HepG2 (cell line): ENCODE measurements at regions not wholly inside any gene's neighbourhood (a gene's known extent, or its start where the extent isn't known, plus 50 kb on each side); places are given as distances from the start of the nearest gene placed in this dataset.

Source experiments
- ATAC-seq: fragments of 200-7000 bp; cut with Tn5 transposase; 3 replicates; pipeline ENCODE4 v1.9.1; 2020; ENCODE audit warnings: mild to moderate bottlenecking, moderate library complexity
- BruUV-seq: library from RNA; stranded (reverse); fragments of 400-500 nt; replicated peaks from 2 replicates; lab custom pipeline; 2021; lab: Mats Ljungman, UMichigan
- CTCF ChIA-PET: fragments of 300-600 bp; formaldehyde crosslinking; extraction: SDS; loops from one replicate; lab custom pipeline; 2021; ENCODE audit warnings: low total read pairs, inconsistent platforms, low intra/inter-chr PET ratio; lab: Yijun Ruan, JAX
- POLR2A ChIA-PET: fragments of 350-600 bp; sonication (Branson Sonifier 250); formaldehyde crosslinking; loops from one replicate; lab custom pipeline; 2020; ENCODE audit warnings: antibody characterized with exemption, inconsistent platforms; lab: Yijun Ruan, JAX
- DNase-seq: peaks from one replicate; pipeline ENCODE4 v3.0.0-alpha.2; 2015; ENCODE audit warnings: low spot score
- FAIRE-seq: peaks from 3 replicates; lab custom pipeline; 2011; peaks lifted over from hg19 to GRCh38; lab: Jason Lieb, UNC
- H2AFZ ChIP-seq: one replicate; pipeline ENCODE4 v1.6.1; 2011; ENCODE audit warnings: low read length, inconsistent platforms
- H3K27ac ChIP-seq: fragments of 300-600 bp; 3 replicates; pipeline ENCODE4 v1.8.0; 2011; ENCODE audit warnings: mixed run types, mild to moderate bottlenecking, mixed read lengths, low read length, inconsistent platforms; ENCODE audit not compliant: insufficient read depth; ENCODE audit errors: extremely low read length
- H3K27me3 ChIP-seq, 2 experiments: fragments of 200-600 bp in 1 of 2; 2 replicates in 1 of 2; 3 replicates in 1 of 2; pipeline versions ENCODE4 v1.6.0 to v1.8.0; 2011; ENCODE audit warnings: low read length in 2 of 2, mild to moderate bottlenecking in 2 of 2, moderate library complexity in 2 of 2, inconsistent platforms in 1 of 2; ENCODE audit not compliant: insufficient read depth in 2 of 2, control insufficient read depth in 1 of 2
- H3K36me3 ChIP-seq, 2 experiments: fragments of 200-600 bp in 1 of 2; replicated peaks in 1 of 2; 2 replicates in 1 of 2; 3 replicates in 1 of 2; pipeline versions ENCODE4 v1.5.1 to v1.8.0; 2011; ENCODE audit warnings: low read length in 2 of 2, inconsistent platforms in 1 of 2; ENCODE audit not compliant: insufficient read depth in 2 of 2, control insufficient read depth in 1 of 2
- H3K4me1 ChIP-seq: 2 replicates; pipeline ENCODE4 v1.5.1; 2012; ENCODE audit warnings: low read length, inconsistent platforms; ENCODE audit not compliant: insufficient read depth
- H3K4me2 ChIP-seq: 2 replicates; pipeline ENCODE4 v1.6.0; 2011; ENCODE audit warnings: low read depth, low read length, inconsistent platforms
- H3K4me3 ChIP-seq, 3 experiments: fragments of 200-600 bp in 1 of 3; sonication (generic), shearing (Covaris generic) in 1 of 3; replicated peaks in 1 of 3; 2 replicates each; pipeline ENCODE4 v1.5.1; 2011 to 2016; ENCODE audit warnings: low read length in 3 of 3, inconsistent platforms in 2 of 3, low read depth in 2 of 3, mild to moderate bottlenecking in 2 of 3, control low read depth in 1 of 3, mixed read lengths in 1 of 3; ENCODE audit not compliant: insufficient read depth in 1 of 3
- H3K79me2 ChIP-seq: one replicate; pipeline ENCODE4 v1.6.1; 2011; ENCODE audit warnings: low read length, inconsistent platforms; ENCODE audit not compliant: insufficient read depth
- H3K9ac ChIP-seq: 2 replicates; pipeline ENCODE4 v1.6.0; 2011; ENCODE audit warnings: mild to moderate bottlenecking, low read depth, low read length, inconsistent platforms; ENCODE audit not compliant: insufficient read depth
- H3K9me3 ChIP-seq: 2 replicates; pipeline ENCODE4 v1.5.1; 2012; ENCODE audit warnings: mild to moderate bottlenecking, low read length
- H4K20me1 ChIP-seq: 2 replicates; pipeline ENCODE4 v1.6.0; 2011; ENCODE audit warnings: inconsistent platforms, mild to moderate bottlenecking, low read length, moderate library complexity; ENCODE audit not compliant: insufficient read depth
- ATF7-NPFF ChIP-seq: sonication (generic); formaldehyde crosslinking; IDR thresholded peaks from 2 replicates; pipeline ENCODE4 v1.8.1; 2023; ENCODE audit warnings: mild to moderate bottlenecking, low read depth, missing genetic modification reagents, moderate library complexity
- GATAD2A ChIP-seq: IDR thresholded peaks from 2 replicates; pipeline ENCODE4 v1.6.1; 2016
- GFI1 ChIP-seq: sonication (generic); formaldehyde crosslinking; IDR thresholded peaks from 2 replicates; pipeline ENCODE4 v1.5.0; 2020; ENCODE audit warnings: missing genetic modification reagents, mild to moderate bottlenecking, borderline replicate concordance
- HIVEP1 ChIP-seq: sonication (generic); formaldehyde crosslinking; IDR thresholded peaks from 2 replicates; pipeline ENCODE4 v1.4.0; 2020; ENCODE audit warnings: mild to moderate bottlenecking, missing genetic modification reagents
- IKZF4 ChIP-seq: sonication (generic); formaldehyde crosslinking; IDR thresholded peaks from 2 replicates; pipeline ENCODE4 v1.5.1; 2020; ENCODE audit warnings: borderline replicate concordance, mild to moderate bottlenecking, low read depth, missing genetic modification reagents; ENCODE audit errors: not compliant biosample characterization
- IRF2 ChIP-seq: IDR thresholded peaks from 2 replicates; pipeline ENCODE4 v1.6.1; 2018; ENCODE audit warnings: missing genetic modification reagents, missing compliant biosample characterization
- JUN ChIP-seq: sonication (generic); formaldehyde crosslinking; IDR thresholded peaks from 2 replicates; pipeline ENCODE4 v1.4.0; 2020; ENCODE audit warnings: mild to moderate bottlenecking, missing genetic modification reagents
- KDM3A ChIP-seq: IDR thresholded peaks from 2 replicates; pipeline ENCODE4 v1.6.1; 2018; ENCODE audit warnings: low read depth, missing compliant biosample characterization
- REL ChIP-seq: sonication (generic); formaldehyde crosslinking; conservative IDR thresholded peaks from 2 replicates; pipeline ENCODE4 v1.8.0; 2022; ENCODE audit warnings: mild to moderate bottlenecking, missing genetic modification reagents, moderate library complexity
- SAFB2 ChIP-seq: sonication (generic); formaldehyde crosslinking; IDR thresholded peaks from 2 replicates; pipeline ENCODE4 v1.5.1; 2020; ENCODE audit warnings: missing genetic modification reagents, low read depth, mild to moderate bottlenecking, borderline replicate concordance
- TARDBP ChIP-seq: sonication (generic); formaldehyde crosslinking; IDR thresholded peaks from 2 replicates; pipeline ENCODE4 v1.8.0; 2022; ENCODE audit warnings: mild to moderate bottlenecking, missing genetic modification reagents
- TGIF2 ChIP-seq: IDR thresholded peaks from 2 replicates; pipeline ENCODE4 v1.6.1; 2016; ENCODE audit warnings: control low read depth, missing compliant biosample characterization
- ZNF331 ChIP-seq: sonication (generic); formaldehyde crosslinking; IDR thresholded peaks from 2 replicates; pipeline ENCODE4 v1.4.0; 2020; ENCODE audit warnings: missing genetic modification reagents
- ZNF530 ChIP-seq: sonication (generic); formaldehyde crosslinking; IDR thresholded peaks from 2 replicates; pipeline ENCODE4 v1.5.0; 2020; ENCODE audit warnings: low read depth, mild to moderate bottlenecking, missing genetic modification reagents
- ZNF616 ChIP-seq: sonication (generic); formaldehyde crosslinking; IDR thresholded peaks from 2 replicates; pipeline ENCODE4 v1.5.0; 2020; ENCODE audit warnings: low read depth, mild to moderate bottlenecking, missing genetic modification reagents
- ZNF768 ChIP-seq: sonication (generic); formaldehyde crosslinking; IDR thresholded peaks from 2 replicates; pipeline ENCODE4 v1.4.0; 2020; ENCODE audit warnings: missing genetic modification reagents
- WGBS: methylation state at CpG from one replicate; pipeline ENCODE4 v1.1.6; 2017; ENCODE audit warnings: low lambda C conversion rate; 5-methylcytosine and 5-hydroxymethylcytosine counted together
- in situ Hi-C: cut with HindIII; loops from 2 replicates; pipeline ENCODE4 v1.10.0; 2017; ENCODE audit warnings: low pct_unique_long_range_greater_than_20kb; ENCODE audit not compliant: extremely low pct_ligation_motif_present
- intact Hi-C: fragments of 100-400 bp; cut with micrococcal nuclease; formaldehyde crosslinking; loops from one replicate; pipeline ENCODE4 v1.10.0; 2022; ENCODE audit not compliant: unreplicated experiment
- TF ChIP-seq, protein P1 (sequence below): IDR thresholded peaks from 2 replicates; pipeline ENCODE4 v1.6.1; 2016
- TF ChIP-seq, protein P2 (sequence below): sonication (generic); formaldehyde crosslinking; IDR thresholded peaks from 2 replicates; pipeline ENCODE4 v1.5.0; 2020; ENCODE audit warnings: missing genetic modification reagents
- TF ChIP-seq, protein P3 (sequence below): sonication (generic); formaldehyde crosslinking; IDR thresholded peaks from 2 replicates; pipeline ENCODE4 v1.4.0; 2020; ENCODE audit warnings: missing genetic modification reagents, borderline replicate concordance

DNA sequence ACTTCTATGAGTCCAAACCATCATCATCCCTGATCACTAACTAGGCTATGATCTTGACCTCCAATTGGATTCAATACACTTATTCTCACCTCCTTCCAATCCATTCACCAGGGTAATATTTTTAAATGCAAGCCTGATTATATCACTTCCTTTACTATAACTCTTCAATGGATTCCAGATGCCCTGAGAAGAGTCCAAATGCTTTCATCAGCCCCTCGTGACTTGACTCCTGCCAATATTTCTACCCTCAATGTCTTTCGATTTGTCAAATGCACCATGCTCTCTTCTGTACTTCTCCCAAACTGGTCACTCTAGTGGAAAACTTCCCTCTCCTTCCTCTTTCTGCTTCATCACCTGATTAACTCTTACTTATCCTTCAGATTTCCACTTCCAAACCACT lies 70.8 kb downstream of the CD164 start (continued):
- TF ChIP-seq ZNF530 (CRISPR knock-in tag) (no peak), IKZF4 (CRISPR knock-in tag) (no peak), ZNF616 (CRISPR knock-in tag) (no peak), ATF7-NPFF (CRISPR knock-in tag) (no peak)
- TF ChIP-seq, protein P1, sequence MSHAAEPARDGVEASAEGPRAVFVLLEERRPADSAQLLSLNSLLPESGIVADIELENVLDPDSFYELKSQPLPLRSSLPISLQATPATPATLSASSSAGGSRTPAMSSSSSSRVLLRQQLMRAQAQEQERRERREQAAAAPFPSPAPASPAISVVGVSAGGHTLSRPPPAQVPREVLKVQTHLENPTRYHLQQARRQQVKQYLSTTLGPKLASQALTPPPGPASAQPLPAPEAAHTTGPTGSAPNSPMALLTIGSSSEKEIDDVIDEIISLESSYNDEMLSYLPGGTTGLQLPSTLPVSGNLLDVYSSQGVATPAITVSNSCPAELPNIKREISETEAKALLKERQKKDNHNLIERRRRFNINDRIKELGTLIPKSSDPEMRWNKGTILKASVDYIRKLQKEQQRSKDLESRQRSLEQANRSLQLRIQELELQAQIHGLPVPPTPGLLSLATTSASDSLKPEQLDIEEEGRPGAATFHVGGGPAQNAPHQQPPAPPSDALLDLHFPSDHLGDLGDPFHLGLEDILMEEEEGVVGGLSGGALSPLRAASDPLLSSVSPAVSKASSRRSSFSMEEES (CRISPR knock-in tag), result no peak

DNA sequence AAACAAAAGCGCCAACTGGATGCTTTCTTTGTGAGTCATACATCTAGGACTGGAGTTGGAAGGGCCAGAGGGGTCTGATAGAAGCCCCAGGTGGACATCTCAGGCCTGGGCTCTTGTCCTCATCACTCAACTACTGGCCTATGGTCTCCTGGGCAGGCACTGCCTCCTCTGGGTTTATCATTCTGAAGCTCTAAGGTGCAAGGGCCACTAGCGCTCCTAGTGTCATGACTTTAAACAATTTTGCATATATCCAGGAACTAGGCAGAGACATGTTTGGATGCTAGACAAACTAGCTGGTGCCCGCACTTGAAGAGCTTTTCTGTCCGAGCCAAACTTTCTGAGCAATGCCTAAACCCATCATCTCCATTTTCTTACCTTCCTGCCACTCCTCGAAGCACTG lies 72.3 kb downstream of the CD164 start:
- TF ChIP-seq SAFB2 (CRISPR knock-in tag), result no peak
- no peak for TF ChIP-seq REL
- no peak for TF ChIP-seq IRF2 (CRISPR knock-in tag)
- TF ChIP-seq GATAD2A (CRISPR knock-in tag), result no peak
- no peak for TF ChIP-seq ZNF768 (CRISPR knock-in tag)
- no peak for TF ChIP-seq GFI1 (CRISPR knock-in tag)
- TF ChIP-seq ATF7-NPFF (CRISPR knock-in tag), result no peak
- TF ChIP-seq KDM3A (CRISPR knock-in tag), result no peak
- TF ChIP-seq TARDBP (CRISPR knock-in tag), result no peak
- TF ChIP-seq, protein P2, sequence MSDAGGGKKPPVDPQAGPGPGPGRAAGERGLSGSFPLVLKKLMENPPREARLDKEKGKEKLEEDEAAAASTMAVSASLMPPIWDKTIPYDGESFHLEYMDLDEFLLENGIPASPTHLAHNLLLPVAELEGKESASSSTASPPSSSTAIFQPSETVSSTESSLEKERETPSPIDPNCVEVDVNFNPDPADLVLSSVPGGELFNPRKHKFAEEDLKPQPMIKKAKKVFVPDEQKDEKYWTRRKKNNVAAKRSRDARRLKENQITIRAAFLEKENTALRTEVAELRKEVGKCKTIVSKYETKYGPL (CRISPR knock-in tag), result no peak
- TF ChIP-seq JUN (CRISPR knock-in tag), result no peak
- TF ChIP-seq, protein P3, sequence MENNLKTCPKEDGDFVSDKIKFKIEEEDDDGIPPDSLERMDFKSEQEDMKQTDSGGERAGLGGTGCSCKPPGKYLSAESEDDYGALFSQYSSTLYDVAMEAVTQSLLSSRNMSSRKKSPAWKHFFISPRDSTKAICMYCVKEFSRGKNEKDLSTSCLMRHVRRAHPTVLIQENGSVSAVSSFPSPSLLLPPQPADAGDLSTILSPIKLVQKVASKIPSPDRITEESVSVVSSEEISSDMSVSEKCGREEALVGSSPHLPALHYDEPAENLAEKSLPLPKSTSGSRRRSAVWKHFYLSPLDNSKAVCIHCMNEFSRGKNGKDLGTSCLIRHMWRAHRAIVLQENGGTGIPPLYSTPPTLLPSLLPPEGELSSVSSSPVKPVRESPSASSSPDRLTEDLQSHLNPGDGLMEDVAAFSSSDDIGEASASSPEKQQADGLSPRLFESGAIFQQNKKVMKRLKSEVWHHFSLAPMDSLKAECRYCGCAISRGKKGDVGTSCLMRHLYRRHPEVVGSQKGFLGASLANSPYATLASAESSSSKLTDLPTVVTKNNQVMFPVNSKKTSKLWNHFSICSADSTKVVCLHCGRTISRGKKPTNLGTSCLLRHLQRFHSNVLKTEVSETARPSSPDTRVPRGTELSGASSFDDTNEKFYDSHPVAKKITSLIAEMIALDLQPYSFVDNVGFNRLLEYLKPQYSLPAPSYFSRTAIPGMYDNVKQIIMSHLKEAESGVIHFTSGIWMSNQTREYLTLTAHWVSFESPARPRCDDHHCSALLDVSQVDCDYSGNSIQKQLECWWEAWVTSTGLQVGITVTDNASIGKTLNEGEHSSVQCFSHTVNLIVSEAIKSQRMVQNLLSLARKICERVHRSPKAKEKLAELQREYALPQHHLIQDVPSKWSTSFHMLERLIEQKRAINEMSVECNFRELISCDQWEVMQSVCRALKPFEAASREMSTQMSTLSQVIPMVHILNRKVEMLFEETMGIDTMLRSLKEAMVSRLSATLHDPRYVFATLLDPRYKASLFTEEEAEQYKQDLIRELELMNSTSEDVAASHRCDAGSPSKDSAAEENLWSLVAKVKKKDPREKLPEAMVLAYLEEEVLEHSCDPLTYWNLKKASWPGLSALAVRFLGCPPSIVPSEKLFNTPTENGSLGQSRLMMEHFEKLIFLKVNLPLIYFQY, result no peak
- no peak for TF ChIP-seq HIVEP1
- no peak for TF ChIP-seq TGIF2 (CRISPR knock-in tag)
- no peak for TF ChIP-seq ZNF331
- TF ChIP-seq, all 625 proteins: peak for 0
- WGBS, result 92% methylated on average over 5 of the region's 5 CpGs
- ATAC-seq, result no peak
- no peak overlapping the region for H3K27ac ChIP-seq
- no peaks in the 10 kb centered on the region for H3K4me1 ChIP-seq
- in situ Hi-C loops, result no loop called here
- H3K36me3 ChIP-seq, result no peaks in the 10 kb centered on the region
- no peaks in the 10 kb centered on the region for H4K20me1 ChIP-seq
- no peak overlapping the region for H2AFZ ChIP-seq
- no peak for FAIRE-seq
- intact Hi-C loops, result no loop called here
- no peak overlapping the region for H3K4me3 ChIP-seq
- H3K9me3 ChIP-seq, result no peaks in the 10 kb centered on the region
- no peak overlapping the region for H3K4me2 ChIP-seq
- ChIA-PET POLR2A (no interaction called here), CTCF (no interaction called here)
- H3K27me3 ChIP-seq, result no peaks in the 10 kb centered on the region
- H3K79me2 ChIP-seq, result no peaks in the 10 kb centered on the region
- BruUV-seq, result no TSS peak
- no peak for DNase-seq
- no peak overlapping the region for H3K9ac ChIP-seq
